ENCODE measurements at regions not wholly inside any gene's neighbourhood (a gene's known extent, or its start where the extent isn't known, plus 50 kb on each side); places are given as distances from the start of the nearest gene placed in this dataset.

- no peaks in the 10 kb centered on the region for H3K9me3 ChIP-seq (ENCODE audit: low read depth)
- no peak for DNase-seq (ENCODE audit: low read depth in 1 of 2, low spot score in 1 of 2)
- no peak for TF ChIP-seq CTCF (IDR thresholded peaks at IDR 0.05; ENCODE audit: low read depth, low read length)
- H3K36me3 ChIP-seq, result no peaks in the 10 kb centered on the region
- no peak overlapping the region for H3K27ac ChIP-seq
- no peaks in the 10 kb centered on the region for H3K4me1 ChIP-seq (ENCODE audit: low read depth)
- no peak overlapping the region for H3K4me3 ChIP-seq
- H3K27me3 ChIP-seq, result no peaks in the 10 kb centered on the region
Observed at GRCh38 chr2:145741636-145742035, 1221.7 kb upstream of the ZEB2 start.

- H3K4me1 ChIP-seq (ENCODE audit: low read depth), result no peaks in the 10 kb centered on the region
- H3K36me3 ChIP-seq, result no peaks in the 10 kb centered on the region
- H3K27ac ChIP-seq, result no peak overlapping the region
- H3K4me3 ChIP-seq, result no peak overlapping the region
- no peak for TF ChIP-seq CTCF (IDR thresholded peaks at IDR 0.05; ENCODE audit: low read depth, low read length)
- no peak for DNase-seq (ENCODE audit: low read depth in 1 of 2, low spot score in 1 of 2)
- no peaks in the 10 kb centered on the region for H3K27me3 ChIP-seq
- H3K9me3 ChIP-seq (ENCODE audit: low read depth), result no peaks in the 10 kb centered on the region
Observed at GRCh38 chr2:145741181-145741580, 1221.3 kb upstream of the ZEB2 start.

GRCh38 chr2:145740302-145740701 lies 1220.4 kb upstream of the ZEB2 start:
- Histone ChIP-seq H3K4me3 (no peak overlapping the region), H3K27ac (no peak overlapping the region), H3K9me3 (ENCODE audit: low read depth) (no peaks in the 10 kb centered on the region), H3K4me1 (ENCODE audit: low read depth) (no peaks in the 10 kb centered on the region), H3K27me3 (no peaks in the 10 kb centered on the region), H3K36me3 (no peaks in the 10 kb centered on the region)
- no peak for DNase-seq (ENCODE audit: low read depth in 1 of 2, low spot score in 1 of 2)
- TF ChIP-seq CTCF (IDR thresholded peaks at IDR 0.05; ENCODE audit: low read depth, low read length), result no peak

- no peak for DNase-seq (ENCODE audit: low read depth in 1 of 2, low spot score in 1 of 2)
- Histone ChIP-seq H3K27me3 (no peaks in the 10 kb centered on the region), H3K36me3 (no peaks in the 10 kb centered on the region), H3K4me3 (no peak overlapping the region), H3K4me1 (ENCODE audit: low read depth) (no peaks in the 10 kb centered on the region), H3K27ac (no peak overlapping the region), H3K9me3 (ENCODE audit: low read depth) (no peaks in the 10 kb centered on the region)
- TF ChIP-seq CTCF (IDR thresholded peaks at IDR 0.05; ENCODE audit: low read depth, low read length), result no peak
Observed at GRCh38 chr2:145739681-145740080, 1219.8 kb upstream of the ZEB2 start.

GRCh38 chr2:145736871-145737270 lies 1217.0 kb upstream of the ZEB2 start:
- no peaks in the 10 kb centered on the region for H3K9me3 ChIP-seq (ENCODE audit: low read depth)
- no peaks in the 10 kb centered on the region for H3K27me3 ChIP-seq
- peaks cover 3% of the 10 kb centered on the region for H3K4me1 ChIP-seq (ENCODE audit: low read depth)
- DNase-seq (ENCODE audit: low read depth in 1 of 2, low spot score in 1 of 2), result no peak
- H3K36me3 ChIP-seq, result no peaks in the 10 kb centered on the region
- H3K4me3 ChIP-seq, result no peak overlapping the region
- no peak for TF ChIP-seq CTCF (IDR thresholded peaks at IDR 0.05; ENCODE audit: low read depth, low read length)
- no peak overlapping the region for H3K27ac ChIP-seq

DNA sequence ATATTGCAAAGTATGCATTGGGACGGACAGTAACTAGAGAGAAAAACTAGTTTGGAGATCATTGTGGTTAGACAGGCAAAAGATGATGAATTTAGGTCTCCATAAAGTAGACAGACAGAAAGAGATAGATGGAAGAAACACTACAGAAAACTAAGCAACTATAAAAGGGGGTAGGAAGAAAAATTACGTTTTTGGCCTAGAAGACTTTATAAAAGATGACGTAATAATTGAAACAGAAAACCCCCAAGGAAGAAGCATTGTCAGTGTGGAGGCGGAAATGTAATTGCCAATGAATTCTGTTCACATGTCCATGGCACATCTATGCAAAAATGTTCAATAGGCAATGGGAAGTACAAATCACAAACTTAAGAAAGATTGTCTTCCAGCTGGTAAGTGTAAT lies 1211.5 kb upstream of the ZEB2 start:
- H3K4me3 ChIP-seq, result no peak overlapping the region
- H3K27ac ChIP-seq, result no peak overlapping the region
- no peaks in the 10 kb centered on the region for H3K27me3 ChIP-seq
- TF ChIP-seq CTCF (IDR thresholded peaks at IDR 0.05; ENCODE audit: low read depth, low read length), result no peak
- H3K4me1 ChIP-seq (ENCODE audit: low read depth), result peaks cover 11% of the 10 kb centered on the region
- H3K36me3 ChIP-seq, result no peaks in the 10 kb centered on the region
- no peaks in the 10 kb centered on the region for H3K9me3 ChIP-seq (ENCODE audit: low read depth)
- DNase-seq (ENCODE audit: low read depth in 1 of 2, low spot score in 1 of 2), result no peak
